GM12878 (cell line): ENCODE measurements at regions not wholly inside any gene's neighbourhood (a gene's known extent, or its start where the extent isn't known, plus 50 kb on each side); places are given as distances from the start of the nearest gene placed in this dataset.
"Not testable (repeated sequence)": the region's sequence is repeated elsewhere in the genome, so short reads cannot be mapped to it uniquely, and the experiment has no call there.

ENCODE experiments used
- ATAC-seq: fragments of 200-7000 bp; cut with Tn5 transposase; 3 replicates; pipeline ENCODE4 v1.9.1; 2020; ENCODE audit warnings: mild to moderate bottlenecking, moderate library complexity
- BruUV-seq: library from RNA; stranded (reverse); fragments of 400-500 nt; replicated peaks from 2 replicates; lab custom pipeline; 2021; lab: Mats Ljungman, UMichigan
- CTCF ChIA-PET: fragments of 300-600 bp; sonication (Branson Sonifier 250); formaldehyde crosslinking; extraction: SDS; loops from one replicate; lab custom pipeline; 2021; ENCODE audit warnings: inconsistent platforms; lab: Yijun Ruan, JAX
- POLR2A ChIA-PET: fragments of 350-600 bp; formaldehyde crosslinking; extraction: SDS; loops from one replicate; lab custom pipeline; 2021; ENCODE audit warnings: inconsistent platforms; lab: Charles Lee
- RAD21 ChIA-PET: fragments of 300-600 bp; sonication (Branson Sonifier 250); formaldehyde crosslinking; loops from one replicate; lab custom pipeline; 2023; ENCODE audit warnings: antibody characterized with exemption; ENCODE audit not compliant: unreplicated experiment; lab: Charles Lee
- SMC1A ChIA-PET: fragments of 300-600 bp; sonication (Branson Sonifier 250); formaldehyde crosslinking; loops from one replicate; lab custom pipeline; 2023; ENCODE audit not compliant: unreplicated experiment, uncharacterized antibody; lab: Charles Lee
- DNase-seq: peaks from one replicate; pipeline ENCODE4 v3.0.0-alpha.2; 2011; ENCODE audit warnings: low read depth, low spot score
- FAIRE-seq: peaks from 3 replicates; lab custom pipeline; 2011; peaks lifted over from hg19 to GRCh38; lab: Jason Lieb, UNC
- H2AFZ ChIP-seq: 2 replicates; pipeline ENCODE4 v1.6.0; 2011; ENCODE audit warnings: low read depth, low read length, control low read depth; ENCODE audit not compliant: control insufficient read depth
- H3K27ac ChIP-seq: 2 replicates; pipeline ENCODE4 v1.5.1; 2011; ENCODE audit warnings: control low read depth; ENCODE audit not compliant: control insufficient read depth, insufficient read depth
- H3K27me3 ChIP-seq, 2 experiments: replicated peaks in 1 of 2; 2 replicates each; pipeline versions ENCODE4 v1.6.0 to v1.6.1; 2011; ENCODE audit warnings: low read length in 1 of 2; ENCODE audit not compliant: control insufficient read depth in 2 of 2, insufficient read depth in 2 of 2
- H3K36me3 ChIP-seq, 2 experiments: 2 replicates each; pipeline ENCODE4 v1.5.1; 2011; ENCODE audit warnings: low read length in 1 of 2; ENCODE audit not compliant: control insufficient read depth in 2 of 2, insufficient read depth in 2 of 2
- H3K4me1 ChIP-seq: 2 replicates; pipeline ENCODE4 v1.6.1; 2011; ENCODE audit warnings: mild to moderate bottlenecking, low read length, moderate library complexity, mixed read lengths; ENCODE audit not compliant: control insufficient read depth, insufficient read depth
- H3K4me2 ChIP-seq: 2 replicates; pipeline ENCODE4 v1.6.0; 2011; ENCODE audit warnings: control low read depth; ENCODE audit not compliant: control insufficient read depth, insufficient read depth
- H3K4me3 ChIP-seq: fragments of 200-600 bp; sonication (generic); 2 replicates; pipeline ENCODE4 v1.5.1; 2016
- H3K79me2 ChIP-seq: 2 replicates; pipeline ENCODE4 v1.6.0; 2011; ENCODE audit warnings: low read length; ENCODE audit not compliant: control insufficient read depth, insufficient read depth
- H3K9ac ChIP-seq: 2 replicates; pipeline ENCODE4 v1.8.0; 2011; ENCODE audit warnings: low read length, control low read depth, mixed read lengths; ENCODE audit not compliant: control insufficient read depth, insufficient read depth
- H3K9me3 ChIP-seq: replicated peaks from 3 replicates; pipeline ENCODE4 v1.5.1; 2011; ENCODE audit warnings: mild to moderate bottlenecking, low read length; ENCODE audit not compliant: control insufficient read depth, insufficient read depth
- H4K20me1 ChIP-seq: 2 replicates; pipeline ENCODE4 v1.6.0; 2011; ENCODE audit not compliant: control insufficient read depth, insufficient read depth
- ATF2 ChIP-seq: IDR thresholded peaks from 2 replicates; pipeline ENCODE4 v1.6.1; 2012; ENCODE audit warnings: low read length, inconsistent platforms
- BHLHE40 ChIP-seq, 2 experiments: fragments of 450-650 bp in 1 of 2; IDR thresholded peaks; 2 replicates each; pipeline ENCODE4 v1.6.1; 2011 to 2017; ENCODE audit warnings: low read depth in 2 of 2, borderline replicate concordance in 1 of 2, improper control_type of control experiment in 1 of 2, low read length in 1 of 2, mild to moderate bottlenecking in 1 of 2
- CHD1 ChIP-seq: IDR thresholded peaks from 2 replicates; pipeline ENCODE4 v1.6.1; 2012; ENCODE audit warnings: low read depth, low read length, improper control_type of control experiment
- CHD4 ChIP-seq: fragments of 200-600 bp; sonication (generic); IDR thresholded peaks from 2 replicates; pipeline ENCODE4 v1.6.1; 2016; ENCODE audit warnings: mild to moderate bottlenecking
- IKZF2 ChIP-seq, 2 experiments: fragments of 450-650 bp; IDR thresholded peaks; 2 replicates each; pipeline ENCODE4 v1.6.1; 2017; ENCODE audit warnings: mild to moderate bottlenecking in 2 of 2, moderate library complexity in 2 of 2
- MYC ChIP-seq: IDR thresholded peaks from 2 replicates; pipeline ENCODE4 v1.6.1; 2011; ENCODE audit warnings: mild to moderate bottlenecking, low read length, moderate library complexity, inconsistent platforms; ENCODE audit not compliant: insufficient read depth, insufficient replicate concordance, insufficient read length, severe bottlenecking
- RUNX3 ChIP-seq: IDR thresholded peaks from 2 replicates; pipeline ENCODE4 v1.6.1; 2012; ENCODE audit warnings: low read length, inconsistent platforms
- WRNIP1 ChIP-seq: IDR thresholded peaks from 2 replicates; pipeline ENCODE4 v1.6.1; 2011; ENCODE audit warnings: low read depth, low read length, improper control_type of control experiment, borderline replicate concordance
- ZZZ3 ChIP-seq: IDR thresholded peaks from 2 replicates; pipeline ENCODE4 v1.6.1; 2011; ENCODE audit warnings: low read depth; ENCODE audit not compliant: control insufficient read depth, insufficient read length
- WGBS: methylation state at CpG from one replicate; pipeline ENCODE4 v1.1.6; 2016; ENCODE audit warnings: low lambda C conversion rate; ENCODE audit not compliant: insufficient replicate concordance, insufficient coverage; ENCODE audit errors: missing lambda C conversion rate; 5-methylcytosine and 5-hydroxymethylcytosine counted together
- in situ Hi-C: fragments of 300-500 bp; cut with MboI; formaldehyde crosslinking; loops from 9 replicates; pipeline ENCODE4 v1.14.3; 2018; ENCODE audit warnings: mixed read lengths
- intact Hi-C: fragments of 100-400 bp; cut with micrococcal nuclease; formaldehyde crosslinking; loops from one replicate; pipeline ENCODE4 v1.14.2; 2022; ENCODE audit not compliant: unreplicated experiment

DNA sequence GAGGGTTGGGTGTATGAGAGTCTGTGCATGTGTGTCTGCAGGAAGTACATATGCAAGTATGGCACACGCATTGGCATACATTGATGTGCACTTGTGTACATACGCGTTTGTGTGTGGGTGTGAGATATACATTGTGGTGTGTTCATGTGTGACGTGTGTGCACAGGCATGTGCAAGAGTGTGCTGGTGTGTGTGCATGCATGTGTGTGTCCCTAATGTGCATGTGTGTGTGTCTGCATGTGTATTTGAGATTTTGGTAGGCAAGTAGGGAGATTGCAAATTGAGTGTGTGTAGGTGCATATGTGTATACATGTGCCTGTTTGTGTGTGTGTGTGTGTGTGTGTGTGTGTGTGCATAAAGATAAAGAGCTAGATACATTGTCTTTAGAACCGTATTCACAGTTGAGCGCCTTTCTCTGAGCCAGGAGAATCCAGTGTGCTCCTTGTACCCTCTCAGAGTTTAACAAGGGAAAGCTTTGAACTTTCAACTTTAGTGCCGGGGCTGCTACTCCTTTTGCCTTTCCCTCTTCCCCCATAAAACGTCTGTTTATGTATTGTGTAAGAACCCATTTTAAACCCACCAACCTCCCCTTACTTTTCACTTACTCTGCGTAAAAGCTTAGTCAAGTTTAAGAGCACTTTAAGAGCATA, 152.4 kb upstream of the CHL1 start:
- no peak overlapping the region for H3K27ac ChIP-seq
- H3K4me3 ChIP-seq, result no peak overlapping the region
- ATAC-seq, result no peak
- H3K27me3 ChIP-seq, result no peaks in the 10 kb centered on the region
- intact Hi-C loops (no loop called here), in situ Hi-C loops (no loop called here)
- ChIA-PET SMC1A (interaction anchor here (0.8 to 9.5 kb wide), 5 partner anchors 206 to 334 kb away, joined by 3 to 331 read pairs (median 3); no protein-coding TSS in a partner anchor), CTCF (interaction anchor here (0.8 to 15.2 kb wide), 5 partner anchors 105 to 335 kb away, joined by 3 to 415 read pairs (median 5); no protein-coding TSS in a partner anchor), POLR2A (no interaction called here), RAD21 (interaction anchor here (1.0 to 12.9 kb wide), 4 partner anchors 236 to 334 kb away, joined by 3 to 328 read pairs (median 6); no protein-coding TSS in a partner anchor)
- no peaks in the 10 kb centered on the region for H3K4me1 ChIP-seq
- 34% methylated on average over 9 of the region's 9 CpGs for WGBS
- H3K9me3 ChIP-seq, result no peaks in the 10 kb centered on the region
- DNase-seq, result no peak
- no TSS peak for BruUV-seq
- no peak overlapping the region for H3K4me2 ChIP-seq
- H3K36me3 ChIP-seq, result no peaks in the 10 kb centered on the region
- no peak for FAIRE-seq
- no peaks in the 10 kb centered on the region for H3K79me2 ChIP-seq
- no peak overlapping the region for H3K9ac ChIP-seq
- no peak overlapping the region for H2AFZ ChIP-seq
- H4K20me1 ChIP-seq, result no peaks in the 10 kb centered on the region
- no peak for TF ChIP-seq BHLHE40 (IDR thresholded peaks at IDR 0.05; ENCODE audit: borderline replicate concordance in 1 of 2, low read depth in 2 of 2, low read length in 1 of 2)
- TF ChIP-seq ATF2, result no peak
- no peak for TF ChIP-seq ZZZ3
- TF ChIP-seq MYC, result no peak
- no peak for TF ChIP-seq IKZF2 (IDR thresholded peaks at IDR 0.05)
- no peak for TF ChIP-seq CHD1
- TF ChIP-seq RUNX3, result no peak
- TF ChIP-seq WRNIP1, result no peak
- TF ChIP-seq CHD4, result no peak
- TF ChIP-seq, all 136 proteins: peak for 0

DNA sequence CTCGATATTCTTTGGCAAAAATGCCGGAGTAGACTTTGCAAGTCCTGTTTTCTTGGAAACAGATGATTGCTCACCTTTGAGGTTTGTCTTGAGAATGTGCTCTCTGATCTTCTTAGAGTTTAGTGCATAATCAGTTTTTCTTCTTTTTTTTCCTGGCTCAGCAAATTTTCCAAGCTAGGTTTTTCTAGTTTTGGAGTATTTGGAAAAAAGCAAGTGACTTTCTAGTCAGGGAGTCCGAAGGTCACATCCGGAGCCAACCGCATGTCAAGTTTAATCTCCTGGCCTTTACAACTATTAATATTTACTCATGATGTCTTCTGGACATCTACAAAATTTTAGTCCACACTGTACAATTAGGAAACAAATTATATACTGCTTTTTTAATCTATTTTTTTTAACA, 151.6 kb upstream of the CHL1 start:
- H3K27ac ChIP-seq, H3K36me3 ChIP-seq, H3K79me2 ChIP-seq, in situ Hi-C loops, ATAC-seq, H3K9me3 ChIP-seq, H3K4me1 ChIP-seq, H2AFZ ChIP-seq, H3K9ac ChIP-seq, intact Hi-C loops, H3K4me2 ChIP-seq, BruUV-seq, POLR2A ChIA-PET, H3K27me3 ChIP-seq, DNase-seq, H4K20me1 ChIP-seq, FAIRE-seq, H3K4me3 ChIP-seq: not testable (repeated sequence)
- SMC1A ChIA-PET, result interaction anchor here (0.8 to 9.5 kb wide), 3 partner anchors 310 to 333 kb away, joined by 3 to 331 read pairs (median 3); no protein-coding TSS in a partner anchor
- WGBS, result 63% methylated on average over 5 of the region's 5 CpGs
- CTCF ChIA-PET, result interaction anchor here (0.8 to 15.2 kb wide), 4 partner anchors 104 to 335 kb away, joined by 3 to 415 read pairs (median 28); no protein-coding TSS in a partner anchor
- RAD21 ChIA-PET, result interaction anchor here (1.3 to 12.9 kb wide), 3 partner anchors 310 to 333 kb away, joined by 5 to 328 read pairs (median 8); no protein-coding TSS in a partner anchor
